Endothelial cell of umbilical vein (primary cell): ENCODE measurements at regions not wholly inside any gene's neighbourhood (a gene's known extent, or its start where the extent isn't known, plus 50 kb on each side); places are given as distances from the start of the nearest gene placed in this dataset.
"Not testable (repeated sequence)": the region's sequence is repeated elsewhere in the genome, so short reads cannot be mapped to it uniquely, and the experiment has no call there.

ENCODE experiments used
- BruUV-seq: library from RNA; stranded (reverse); fragments of 400-500 nt; replicated peaks from 2 replicates; lab custom pipeline; 2021; lab: Mats Ljungman, UMichigan
- CTCF ChIA-PET: fragments of 300-600, 350-600 bp; sonication (Branson Sonifier 250); formaldehyde crosslinking; loops from one replicate; lab custom pipeline; 2021; ENCODE audit warnings: antibody characterized with exemption, inconsistent platforms; lab: Charles Lee
- POLR2A ChIA-PET: fragments of 300-600, 350-600 bp; sonication (Branson Sonifier 250); formaldehyde crosslinking; loops from one replicate; lab custom pipeline; 2021; ENCODE audit warnings: antibody characterized with exemption, inconsistent platforms; lab: Charles Lee
- DNase-seq: peaks from one replicate; pipeline ENCODE4 v3.0.0-alpha.2; 2011; ENCODE audit warnings: low read depth, low spot score
- FAIRE-seq: peaks from 2 replicates; lab custom pipeline; 2011; peaks lifted over from hg19 to GRCh38; lab: Jason Lieb, UNC
- H2AFZ ChIP-seq: 2 replicates; pipeline ENCODE4 v1.6.0; 2012; ENCODE audit warnings: low read depth, low read length, control low read depth, inconsistent platforms
- H3K27ac ChIP-seq: 2 replicates; pipeline ENCODE4 v1.5.1; 2011; ENCODE audit warnings: low read depth, mild to moderate bottlenecking, control low read depth, low read length, moderate library complexity; ENCODE audit not compliant: insufficient read depth
- H3K27me3 ChIP-seq, 2 experiments: 2 replicates each; pipeline versions ENCODE4 v1.6.0 to v1.6.1; 2011; ENCODE audit warnings: low read length in 2 of 2, mixed read lengths in 1 of 2; ENCODE audit not compliant: control insufficient read depth in 2 of 2, insufficient read depth in 2 of 2
- H3K36me3 ChIP-seq, 2 experiments: 2 replicates in 1 of 2; 3 replicates in 1 of 2; pipeline ENCODE4 v1.5.1; 2011; ENCODE audit warnings: low read length in 2 of 2, mild to moderate bottlenecking in 1 of 2, moderate library complexity in 1 of 2; ENCODE audit not compliant: control insufficient read depth in 2 of 2, insufficient read depth in 2 of 2; ENCODE audit errors: extremely low read depth in 1 of 2
- H3K4me1 ChIP-seq: 3 replicates; pipeline ENCODE4 v1.5.1; 2011; ENCODE audit warnings: mild to moderate bottlenecking, low read length; ENCODE audit not compliant: control insufficient read depth, insufficient read depth; ENCODE audit errors: extremely low read depth
- H3K4me2 ChIP-seq: 2 replicates; pipeline ENCODE4 v1.6.1; 2011; ENCODE audit warnings: low read length, control low read depth, mixed read lengths; ENCODE audit not compliant: insufficient read depth
- H3K4me3 ChIP-seq, 3 experiments: fragments of 200-600 bp in 1 of 3; sonication (generic), shearing (Covaris generic) in 1 of 3; replicated peaks in 1 of 3; 2 replicates each; pipeline ENCODE4 v1.5.1; 2011 to 2016; ENCODE audit warnings: control low read depth in 3 of 3, low read length in 3 of 3, mild to moderate bottlenecking in 2 of 3, inconsistent platforms in 1 of 3, low read depth in 1 of 3, moderate library complexity in 1 of 3; ENCODE audit not compliant: insufficient read depth in 1 of 3
- H3K79me2 ChIP-seq: 2 replicates; pipeline ENCODE4 v1.6.0; 2012; ENCODE audit warnings: low read length, inconsistent platforms; ENCODE audit not compliant: control insufficient read depth, insufficient read depth
- H3K9ac ChIP-seq: replicated peaks from 2 replicates; pipeline ENCODE3; 2011; ENCODE audit warnings: low read length, control low read depth; ENCODE audit not compliant: insufficient read depth; ENCODE audit errors: extremely low read depth
- H3K9me1 ChIP-seq: replicated peaks from 3 replicates; pipeline ENCODE4 v1.6.0; 2011; ENCODE audit warnings: mild to moderate bottlenecking, low read length; ENCODE audit not compliant: control insufficient read depth, insufficient read depth; ENCODE audit errors: extremely low read depth
- H3K9me3 ChIP-seq: replicated peaks from 2 replicates; pipeline ENCODE4 v1.5.1; 2012; ENCODE audit warnings: low read length, inconsistent platforms; ENCODE audit not compliant: control insufficient read depth, insufficient read depth
- H4K20me1 ChIP-seq: replicated peaks from 2 replicates; pipeline ENCODE3; 2011; ENCODE audit warnings: mild to moderate bottlenecking, low read length; ENCODE audit not compliant: control insufficient read depth, insufficient read depth; ENCODE audit errors: extremely low read depth
- EZH2 ChIP-seq: IDR thresholded peaks from 2 replicates; pipeline ENCODE4 v1.6.1; 2012; ENCODE audit warnings: borderline replicate concordance, low read depth, mild to moderate bottlenecking, moderate library complexity, low read length, inconsistent platforms; ENCODE audit not compliant: severe bottlenecking
- FOS ChIP-seq: IDR thresholded peaks from 2 replicates; pipeline ENCODE4 v1.6.1; 2011; ENCODE audit warnings: mild to moderate bottlenecking, low read length, moderate library complexity, borderline replicate concordance; ENCODE audit not compliant: insufficient read depth
- JUN ChIP-seq: IDR thresholded peaks from 2 replicates; pipeline ENCODE4 v1.6.1; 2011; ENCODE audit warnings: borderline replicate concordance, low read depth; ENCODE audit not compliant: insufficient read length, insufficient read depth
- MAX ChIP-seq: IDR thresholded peaks from 2 replicates; pipeline ENCODE4 v1.6.1; 2011; ENCODE audit not compliant: insufficient read depth, insufficient read length
- POLR2A ChIP-seq: IDR thresholded peaks from 2 replicates; pipeline ENCODE4 v1.6.1; 2012; ENCODE audit warnings: low read depth, mild to moderate bottlenecking, control low read depth, low read length
- dilution Hi-C: fragments of 300-500 bp; cut with MboI; formaldehyde crosslinking; loops from one replicate; pipeline ENCODE4 v1.15.0; 2019; ENCODE audit warnings: low sequenced_read_pairs; ENCODE audit not compliant: extremely low pct_ligation_motif_present
- intact Hi-C: fragments of 100-400 bp; cut with micrococcal nuclease; formaldehyde crosslinking; loops from one replicate; pipeline ENCODE4 v1.10.0; 2022
- TF ChIP-seq, protein P1 (sequence below), 2 donors: IDR thresholded peaks; 1 replicate in 1 of 2; 2 replicates in 1 of 2; pipeline ENCODE4 v1.5.1; 2011; ENCODE audit warnings: low read length in 2 of 2, mild to moderate bottlenecking in 2 of 2, moderate library complexity in 2 of 2, control low read depth in 1 of 2, inconsistent platforms in 1 of 2, low read depth in 1 of 2; ENCODE audit not compliant: insufficient read depth in 1 of 2; ENCODE audit errors: extremely low read depth in 1 of 2

GRCh38 chr2:223297788-223298187 lies 245.8 kb downstream of the KCNE4 start:
- Histone ChIP-seq H3K79me2 (no peaks in the 10 kb centered on the region), H3K36me3 (no peaks in the 10 kb centered on the region), H3K9me3 (no peaks in the 10 kb centered on the region), H3K27me3 (no peaks in the 10 kb centered on the region), H4K20me1 (no peaks in the 10 kb centered on the region), H3K9me1 (no peaks in the 10 kb centered on the region), H3K4me3 (no peak overlapping the region), H3K27ac (no peak overlapping the region), H3K9ac (no peak overlapping the region), H2AFZ (no peak overlapping the region), H3K4me1 (no peaks in the 10 kb centered on the region), H3K4me2 (no peak overlapping the region)
- TF ChIP-seq POLR2A (no peak), MAX (no peak), FOS (no peak), JUN (no peak), EZH2 (no peak)
- TF ChIP-seq, protein P1, sequence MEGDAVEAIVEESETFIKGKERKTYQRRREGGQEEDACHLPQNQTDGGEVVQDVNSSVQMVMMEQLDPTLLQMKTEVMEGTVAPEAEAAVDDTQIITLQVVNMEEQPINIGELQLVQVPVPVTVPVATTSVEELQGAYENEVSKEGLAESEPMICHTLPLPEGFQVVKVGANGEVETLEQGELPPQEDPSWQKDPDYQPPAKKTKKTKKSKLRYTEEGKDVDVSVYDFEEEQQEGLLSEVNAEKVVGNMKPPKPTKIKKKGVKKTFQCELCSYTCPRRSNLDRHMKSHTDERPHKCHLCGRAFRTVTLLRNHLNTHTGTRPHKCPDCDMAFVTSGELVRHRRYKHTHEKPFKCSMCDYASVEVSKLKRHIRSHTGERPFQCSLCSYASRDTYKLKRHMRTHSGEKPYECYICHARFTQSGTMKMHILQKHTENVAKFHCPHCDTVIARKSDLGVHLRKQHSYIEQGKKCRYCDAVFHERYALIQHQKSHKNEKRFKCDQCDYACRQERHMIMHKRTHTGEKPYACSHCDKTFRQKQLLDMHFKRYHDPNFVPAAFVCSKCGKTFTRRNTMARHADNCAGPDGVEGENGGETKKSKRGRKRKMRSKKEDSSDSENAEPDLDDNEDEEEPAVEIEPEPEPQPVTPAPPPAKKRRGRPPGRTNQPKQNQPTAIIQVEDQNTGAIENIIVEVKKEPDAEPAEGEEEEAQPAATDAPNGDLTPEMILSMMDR (IDR thresholded peaks at IDR 0.05; ENCODE audit: extremely low read depth in 1 of 2, insufficient read depth in 1 of 2, low read depth in 1 of 2, low read length in 2 of 2): no peak
- no TSS peak for BruUV-seq
- no peak for DNase-seq
- intact Hi-C loops: no loop called here
- dilution Hi-C loops: no loop called here
- no peak for FAIRE-seq
- POLR2A ChIA-PET: no interaction called here
- CTCF ChIA-PET: no interaction called here

- H3K27me3 ChIP-seq, H3K4me3 ChIP-seq, intact Hi-C loops, DNase-seq, H3K9ac ChIP-seq, POLR2A ChIA-PET, H3K9me3 ChIP-seq, H3K9me1 ChIP-seq, CTCF ChIA-PET, dilution Hi-C loops, H2AFZ ChIP-seq, H3K4me1 ChIP-seq, H3K36me3 ChIP-seq, BruUV-seq, FAIRE-seq, H3K4me2 ChIP-seq, H3K27ac ChIP-seq, H3K79me2 ChIP-seq, H4K20me1 ChIP-seq: not testable (repeated sequence)
These were observed 246.3 kb downstream of the KCNE4 start for GRCh38 chr2:223298329-223298728.
